NT2/D1 (cell line): ENCODE measurements at regions not wholly inside any gene's neighbourhood (a gene's known extent, or its start where the extent isn't known, plus 50 kb on each side); places are given as distances from the start of the nearest gene placed in this dataset.

Experiments used
- DNase-seq: peaks from one replicate; pipeline ENCODE4 v3.0.0-alpha.2; 2011; ENCODE audit warnings: low read depth, low spot score
- H3K27me3 ChIP-seq: 2 replicates; pipeline ENCODE4 v1.6.0; 2011; ENCODE audit warnings: mild to moderate bottlenecking; ENCODE audit not compliant: insufficient read length, insufficient read depth
- H3K36me3 ChIP-seq: 2 replicates; pipeline ENCODE4 v1.6.1; 2011; ENCODE audit warnings: mild to moderate bottlenecking, low read length, mixed read lengths; ENCODE audit not compliant: insufficient read depth, insufficient read length
- H3K4me1 ChIP-seq: 2 replicates; pipeline ENCODE4 v1.5.1; 2011; ENCODE audit not compliant: insufficient read depth, insufficient read length
- H3K4me3 ChIP-seq: 2 replicates; pipeline ENCODE4 v1.5.1; 2011; ENCODE audit warnings: low read depth; ENCODE audit not compliant: insufficient read length
- H3K9ac ChIP-seq: 2 replicates; pipeline ENCODE4 v1.6.0; 2011; ENCODE audit warnings: low read depth; ENCODE audit not compliant: insufficient read length
- H3K9me3 ChIP-seq: 2 replicates; pipeline ENCODE4 v1.5.1; 2011; ENCODE audit warnings: mild to moderate bottlenecking, low read length; ENCODE audit not compliant: insufficient read depth
- SUZ12 ChIP-seq: IDR thresholded peaks from 2 replicates; pipeline ENCODE4 v1.6.1; 2011; ENCODE audit not compliant: insufficient read length, insufficient read depth; ENCODE audit errors: extremely low read depth
- YY1 ChIP-seq: IDR thresholded peaks from 2 replicates; pipeline ENCODE4 v1.6.1; 2011; ENCODE audit not compliant: insufficient read length, insufficient read depth
- ZNF274 ChIP-seq: IDR thresholded peaks from 2 replicates; pipeline ENCODE4 v1.6.1; 2011; ENCODE audit warnings: mild to moderate bottlenecking, low read depth, low read length

DNA sequence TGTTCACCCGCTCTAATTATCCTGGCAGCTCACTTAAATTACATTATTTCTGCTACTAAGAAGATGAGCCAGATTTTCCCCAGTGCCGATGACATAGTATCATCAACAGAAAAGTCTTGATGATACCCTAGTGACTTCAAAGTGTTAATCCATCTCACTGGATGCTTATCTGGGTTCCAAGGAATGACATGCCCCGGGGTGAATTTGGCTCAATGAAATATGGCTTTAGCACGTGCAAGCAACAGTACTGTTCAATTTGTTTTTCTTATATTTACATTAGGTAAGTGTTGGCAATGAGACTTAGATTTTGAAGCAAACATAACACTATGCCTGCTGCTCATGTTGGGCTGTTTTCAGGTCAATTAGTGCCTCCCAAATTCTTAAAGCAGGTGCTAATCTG is 548.2 kb upstream of the SLITRK1 start:
- H3K9me3 ChIP-seq, result no peaks in the 10 kb centered on the region
- no peaks in the 10 kb centered on the region for H3K36me3 ChIP-seq
- H3K4me1 ChIP-seq, result no peaks in the 10 kb centered on the region
- no peak overlapping the region for H3K9ac ChIP-seq
- no peak overlapping the region for H3K4me3 ChIP-seq
- TF ChIP-seq YY1, result no peak
- TF ChIP-seq SUZ12, result no peak
- TF ChIP-seq ZNF274, result no peak
- DNase-seq, result no peak
- no peaks in the 10 kb centered on the region for H3K27me3 ChIP-seq

DNA sequence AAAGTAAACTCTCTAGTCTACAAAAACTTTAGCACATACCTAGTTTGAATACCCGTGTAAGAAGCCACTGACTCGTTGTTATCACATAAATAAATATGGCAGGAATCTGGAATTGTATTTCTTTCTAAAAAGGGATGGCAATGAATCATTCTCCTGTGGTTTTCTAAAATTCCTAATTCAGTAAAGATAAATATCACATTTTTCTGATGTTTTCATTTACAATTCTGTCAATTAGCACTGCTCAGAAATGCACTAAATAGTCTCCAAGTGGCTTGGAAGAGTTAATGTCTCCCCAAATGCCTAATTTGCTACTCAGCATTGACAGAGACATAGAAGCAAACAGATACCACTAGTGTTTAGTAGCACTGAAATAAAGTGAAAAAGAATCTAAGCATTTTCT is 547.7 kb upstream of the SLITRK1 start:
- H3K4me3 ChIP-seq, result no peak overlapping the region
- no peak for TF ChIP-seq YY1
- no peak for TF ChIP-seq ZNF274
- TF ChIP-seq SUZ12, result no peak
- no peaks in the 10 kb centered on the region for H3K9me3 ChIP-seq
- H3K4me1 ChIP-seq, result no peaks in the 10 kb centered on the region
- DNase-seq, result no peak
- no peaks in the 10 kb centered on the region for H3K27me3 ChIP-seq
- no peaks in the 10 kb centered on the region for H3K36me3 ChIP-seq
- H3K9ac ChIP-seq, result no peak overlapping the region

DNA sequence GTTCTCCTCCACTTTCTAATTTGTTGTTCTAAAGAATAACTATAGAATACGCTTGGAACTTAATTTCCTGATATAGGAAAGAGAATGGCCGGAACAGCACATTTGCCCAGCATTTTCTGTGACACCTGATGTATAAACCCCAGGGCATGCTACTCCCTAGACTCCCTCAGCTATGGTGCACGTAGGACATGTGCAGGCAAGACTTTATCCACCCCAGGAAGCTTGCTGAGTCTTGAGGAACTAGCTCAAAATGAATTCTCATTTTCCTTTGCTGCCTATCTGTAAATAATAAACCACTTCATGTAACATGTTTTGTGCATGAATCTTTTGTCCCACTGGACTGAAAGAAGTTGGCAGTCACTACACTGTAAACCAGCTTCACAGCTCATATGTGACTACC is 535.8 kb upstream of the SLITRK1 start:
- Histone ChIP-seq H3K36me3 (no peaks in the 10 kb centered on the region), H3K9ac (no peak overlapping the region), H3K4me1 (no peaks in the 10 kb centered on the region), H3K4me3 (no peak overlapping the region), H3K27me3 (no peaks in the 10 kb centered on the region), H3K9me3 (no peaks in the 10 kb centered on the region)
- TF ChIP-seq SUZ12, result no peak
- no peak for TF ChIP-seq YY1
- no peak for TF ChIP-seq ZNF274
- DNase-seq, result no peak

DNA sequence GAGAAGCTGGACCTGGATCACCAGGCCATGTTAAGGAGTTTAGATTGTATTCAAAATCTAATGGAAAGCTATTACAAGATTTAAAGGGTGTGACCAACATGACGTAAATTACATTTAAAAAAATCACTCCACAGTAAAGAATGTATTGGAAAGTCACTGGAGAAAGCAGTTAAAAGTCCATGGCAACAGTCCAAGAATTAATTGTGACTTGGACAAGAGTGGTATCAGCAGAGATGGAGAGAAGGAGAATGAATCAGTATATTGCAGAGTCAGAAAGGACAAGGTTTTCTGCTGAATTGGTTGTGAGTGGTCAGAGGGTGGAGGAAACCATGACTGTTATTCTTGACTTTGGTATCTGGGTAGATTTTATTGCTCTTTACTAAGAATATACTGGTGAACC is 535.1 kb upstream of the SLITRK1 start:
- H3K36me3 ChIP-seq, result no peaks in the 10 kb centered on the region
- no peak overlapping the region for H3K9ac ChIP-seq
- no peak for DNase-seq
- H3K27me3 ChIP-seq, result no peaks in the 10 kb centered on the region
- H3K9me3 ChIP-seq, result no peaks in the 10 kb centered on the region
- no peak for TF ChIP-seq SUZ12
- TF ChIP-seq ZNF274, result no peak
- no peak for TF ChIP-seq YY1
- no peaks in the 10 kb centered on the region for H3K4me1 ChIP-seq
- no peak overlapping the region for H3K4me3 ChIP-seq

DNA sequence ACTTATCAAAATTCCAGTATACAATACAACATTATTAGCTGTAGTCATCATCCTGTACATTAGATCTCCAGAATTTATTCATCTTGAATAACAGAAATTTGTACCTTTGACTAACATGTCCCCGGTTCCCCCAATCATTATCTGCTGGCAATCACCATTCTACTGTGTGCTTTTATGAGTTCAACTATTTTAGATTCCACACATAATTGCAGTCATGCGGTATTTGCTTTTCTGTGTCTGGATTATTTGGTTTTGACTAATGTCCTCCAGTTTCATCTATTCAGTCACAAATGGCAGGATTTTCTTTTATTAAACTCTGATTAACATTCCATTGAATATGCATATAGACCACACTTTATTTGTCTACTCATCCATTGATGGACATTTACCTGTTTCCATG is 530.7 kb upstream of the SLITRK1 start:
- TF ChIP-seq YY1 (no peak), SUZ12 (no peak), ZNF274 (no peak)
- Histone ChIP-seq H3K27me3 (no peaks in the 10 kb centered on the region), H3K4me3 (no peak overlapping the region), H3K4me1 (no peaks in the 10 kb centered on the region), H3K36me3 (no peaks in the 10 kb centered on the region), H3K9me3 (no peaks in the 10 kb centered on the region), H3K9ac (no peak overlapping the region)
- DNase-seq, result no peak

DNA sequence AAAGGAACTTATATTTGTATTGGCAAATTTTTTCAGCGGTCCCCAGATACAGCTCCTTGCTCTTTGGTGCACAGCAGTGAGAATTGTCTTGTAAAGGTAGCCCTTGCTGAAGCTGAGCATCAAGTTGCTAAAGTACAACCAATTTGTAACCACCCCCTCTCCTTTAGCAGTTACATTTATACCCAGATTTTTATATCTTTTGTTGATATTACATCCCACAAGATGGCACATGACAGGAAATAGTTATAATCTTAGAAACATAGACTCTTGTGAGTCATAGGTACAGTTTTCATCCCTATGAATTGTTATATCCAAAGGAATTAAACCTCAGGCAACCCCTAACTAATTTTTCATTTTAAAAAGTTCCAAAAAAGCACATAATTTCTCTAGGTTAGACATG is 523.0 kb upstream of the SLITRK1 start:
- no peak for DNase-seq
- Histone ChIP-seq H3K36me3 (no peaks in the 10 kb centered on the region), H3K4me1 (no peaks in the 10 kb centered on the region), H3K9me3 (no peaks in the 10 kb centered on the region), H3K9ac (no peak overlapping the region), H3K27me3 (no peaks in the 10 kb centered on the region), H3K4me3 (no peak overlapping the region)
- TF ChIP-seq YY1, result no peak
- no peak for TF ChIP-seq SUZ12
- TF ChIP-seq ZNF274, result no peak

DNA sequence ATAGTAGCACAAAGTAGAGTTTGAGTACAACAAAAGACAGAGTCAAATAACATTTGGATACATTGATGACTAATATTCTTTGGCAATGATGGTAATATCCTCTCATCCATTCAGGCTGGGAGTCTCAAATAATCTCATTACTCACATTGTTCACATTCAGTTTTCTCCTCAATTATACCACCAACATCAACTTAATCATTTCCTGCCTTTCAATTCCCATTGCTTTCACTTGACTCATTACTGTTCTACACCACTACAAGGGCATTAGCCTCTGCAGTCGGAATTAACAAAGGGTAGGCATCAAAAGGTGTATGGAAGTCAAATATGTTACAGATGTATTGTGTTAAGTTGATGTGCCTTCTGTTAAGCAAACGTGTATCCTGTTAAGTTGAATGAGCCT is 518.4 kb upstream of the SLITRK1 start:
- Histone ChIP-seq H3K9ac (no peak overlapping the region), H3K36me3 (no peaks in the 10 kb centered on the region), H3K4me1 (no peaks in the 10 kb centered on the region), H3K9me3 (peaks cover 7% of the 10 kb centered on the region; the same call in 1 of the 2 replicates), H3K4me3 (no peak overlapping the region), H3K27me3 (no peaks in the 10 kb centered on the region)
- DNase-seq, result no peak
- TF ChIP-seq ZNF274 (no peak), SUZ12 (no peak), YY1 (no peak)
